Activated CD8-positive, alpha-beta T cell treated with anti-CD3 and anti-CD28 coated beads, Interleukin-2, amount 10 ng/mL, durations not matched to agents 7 days and 5 days (primary cell): ENCODE measurements at regions not wholly inside any gene's neighbourhood (a gene's known extent, or its start where the extent isn't known, plus 50 kb on each side); places are given as distances from the start of the nearest gene placed in this dataset.

Source experiments
- ATAC-seq: fragments of 150-1000 bp; cut with Tn5 transposase; one replicate; pipeline ENCODE4 v1.10.0; 2021; ENCODE audit warnings: moderate library complexity
- CTCF ChIA-PET: fragments of 350-600 bp; sonication (Branson Sonifier 250); formaldehyde crosslinking; loops from one replicate; lab custom pipeline; 2021; ENCODE audit warnings: antibody characterized with exemption; lab: Charles Lee
- POLR2A ChIA-PET: fragments of 350-600 bp; sonication (Branson Sonifier 250); formaldehyde crosslinking; loops from one replicate; lab custom pipeline; 2021; ENCODE audit warnings: antibody characterized with exemption; lab: Charles Lee
- DNase-seq: peaks from one replicate; pipeline ENCODE4 v3.0.0-alpha.2; 2020
- H3K27ac Mint-ChIP-seq: one replicate; pipeline ENCODE4 v1.8.0; 2021; ENCODE audit warnings: mild to moderate bottlenecking, mixed read lengths
- H3K27me3 Mint-ChIP-seq: one replicate; pipeline ENCODE4 v1.8.0; 2021; ENCODE audit warnings: low read depth, mixed read lengths
- H3K36me3 Mint-ChIP-seq: one replicate; pipeline ENCODE4 v1.8.0; 2021; ENCODE audit warnings: low read depth, mixed read lengths
- H3K4me1 Mint-ChIP-seq: one replicate; pipeline ENCODE4 v1.8.0; 2021; ENCODE audit warnings: low read depth, mixed read lengths
- H3K4me3 Mint-ChIP-seq: one replicate; pipeline ENCODE4 v1.8.0; 2021; ENCODE audit warnings: mild to moderate bottlenecking, mixed read lengths
- H3K9me3 Mint-ChIP-seq: one replicate; pipeline ENCODE4 v1.8.0; 2022; ENCODE audit warnings: mixed read lengths; ENCODE audit not compliant: insufficient read depth

DNA sequence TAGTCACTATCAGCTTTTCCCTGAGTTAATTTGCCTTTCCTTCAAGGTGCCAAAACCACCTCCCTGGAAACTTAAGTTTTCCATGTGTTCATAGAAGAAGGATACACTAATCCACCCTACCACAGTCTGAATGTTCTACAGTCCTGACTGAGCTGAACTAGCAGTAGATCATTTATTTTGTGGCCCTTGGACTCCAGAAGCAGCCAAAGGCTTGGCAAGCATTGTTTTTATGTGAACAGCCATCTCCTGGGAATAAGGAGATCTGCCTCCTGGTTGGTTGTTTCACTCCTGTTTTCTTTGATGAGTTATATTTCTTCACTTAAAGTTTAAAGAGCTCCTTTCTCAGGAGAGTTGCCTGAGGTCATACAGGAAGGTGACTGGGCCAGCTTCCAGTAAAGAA is 634.6 kb upstream of the SOX9 start:
- ATAC-seq (no peak), DNase-seq (no peak)
- Mint-ChIP-seq H3K27ac (no peak overlapping the region), H3K4me3 (no peak overlapping the region), H3K36me3 (no peaks in the 10 kb centered on the region), H3K27me3 (no peaks in the 10 kb centered on the region), H3K4me1 (no peaks in the 10 kb centered on the region), H3K9me3 (no peaks in the 10 kb centered on the region)
- ChIA-PET POLR2A (no interaction called here), CTCF (no interaction called here)

DNA sequence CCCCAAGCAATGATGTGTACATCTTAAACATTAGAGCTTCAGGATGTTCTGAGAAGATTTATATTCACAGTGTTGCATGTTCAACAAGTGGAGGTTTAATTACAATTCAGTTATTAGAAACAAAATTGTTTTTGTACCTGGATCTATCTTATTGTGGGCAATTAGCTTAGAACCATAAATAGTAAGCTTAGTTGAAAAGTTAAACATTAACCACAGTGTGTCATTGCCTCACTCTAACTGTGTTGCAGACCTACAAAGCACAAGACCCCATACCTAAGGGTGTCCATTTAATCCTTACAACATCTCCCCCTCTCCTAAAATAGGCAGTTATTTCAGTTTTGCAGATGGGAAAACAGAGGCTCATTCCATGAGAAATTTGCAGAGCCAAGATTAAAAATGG is 632.0 kb upstream of the SOX9 start:
- H3K36me3 Mint-ChIP-seq: no peaks in the 10 kb centered on the region
- DNase-seq (no peak), ATAC-seq (no peak)
- H3K4me3 Mint-ChIP-seq: no peak overlapping the region
- ChIA-PET POLR2A (no interaction called here), CTCF (no interaction called here)
- H3K9me3 Mint-ChIP-seq: no peaks in the 10 kb centered on the region
- no peaks in the 10 kb centered on the region for H3K27me3 Mint-ChIP-seq
- no peaks in the 10 kb centered on the region for H3K4me1 Mint-ChIP-seq
- no peak overlapping the region for H3K27ac Mint-ChIP-seq

DNA sequence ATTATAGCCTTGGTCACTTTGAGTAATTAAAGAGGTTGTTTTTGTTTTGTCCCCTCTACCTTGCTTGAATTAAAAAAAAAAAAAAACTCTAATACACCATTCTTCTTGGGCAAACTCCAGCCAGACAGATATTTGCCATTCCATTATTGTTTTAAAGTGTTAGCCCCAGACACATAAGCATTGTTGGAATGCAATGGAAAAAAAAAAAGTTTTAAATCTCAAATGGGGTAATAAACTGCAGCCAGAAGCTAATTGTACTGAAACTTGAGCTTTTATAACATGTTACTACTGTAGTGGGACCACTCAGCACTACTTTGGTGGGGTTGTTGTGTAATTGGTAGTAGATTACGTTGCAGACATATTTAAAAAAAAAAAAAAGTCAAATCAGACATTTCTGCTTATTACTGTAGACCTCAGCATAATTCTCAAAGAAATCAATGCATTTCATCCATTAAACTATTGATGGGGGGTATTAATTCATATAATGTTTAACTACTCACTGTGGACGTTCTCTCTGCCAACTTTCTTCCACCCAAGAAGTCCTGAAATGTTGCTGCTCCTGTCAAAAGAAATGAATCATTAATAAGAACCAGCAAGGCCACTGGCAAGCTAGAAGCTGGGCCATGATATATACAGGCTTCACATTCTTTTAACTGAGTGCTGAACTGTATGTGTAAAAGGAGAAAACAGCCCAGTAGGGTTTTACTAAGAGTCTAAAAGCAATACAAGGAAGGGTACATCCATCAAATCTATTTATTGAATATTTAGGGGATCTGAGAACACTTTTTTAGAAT is 626.6 kb upstream of the SOX9 start:
- H3K4me1 Mint-ChIP-seq: no peaks in the 10 kb centered on the region
- ChIA-PET POLR2A (no interaction called here), CTCF (no interaction called here)
- H3K36me3 Mint-ChIP-seq: no peaks in the 10 kb centered on the region
- H3K27me3 Mint-ChIP-seq: no peaks in the 10 kb centered on the region
- no peak overlapping the region for H3K27ac Mint-ChIP-seq
- no peak overlapping the region for H3K4me3 Mint-ChIP-seq
- no peaks in the 10 kb centered on the region for H3K9me3 Mint-ChIP-seq
- ATAC-seq: no peak
- no peak for DNase-seq

DNA sequence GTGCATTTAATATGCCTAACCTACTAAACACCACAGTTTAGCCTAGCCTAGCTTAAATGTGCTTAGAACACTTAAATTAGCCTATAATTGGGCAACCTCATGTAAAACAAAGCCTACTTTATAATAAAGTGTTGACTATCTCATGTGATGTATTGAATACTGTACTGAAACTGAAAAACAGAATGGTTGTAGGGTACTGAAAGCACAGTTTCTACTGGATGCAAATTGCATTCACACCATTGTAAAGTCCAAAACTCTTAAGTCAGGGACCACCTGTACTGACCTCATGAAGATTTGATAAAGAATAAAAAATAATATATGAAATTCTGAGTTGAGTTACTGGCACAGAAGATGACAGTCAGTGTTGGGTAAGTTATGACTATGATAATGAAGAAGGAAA is 625.4 kb upstream of the SOX9 start:
- Mint-ChIP-seq H3K4me3 (no peak overlapping the region), H3K36me3 (no peaks in the 10 kb centered on the region), H3K4me1 (no peaks in the 10 kb centered on the region), H3K27ac (no peak overlapping the region), H3K27me3 (no peaks in the 10 kb centered on the region), H3K9me3 (no peaks in the 10 kb centered on the region)
- no peak for DNase-seq
- POLR2A ChIA-PET: no interaction called here
- CTCF ChIA-PET: no interaction called here
- no peak for ATAC-seq

DNA sequence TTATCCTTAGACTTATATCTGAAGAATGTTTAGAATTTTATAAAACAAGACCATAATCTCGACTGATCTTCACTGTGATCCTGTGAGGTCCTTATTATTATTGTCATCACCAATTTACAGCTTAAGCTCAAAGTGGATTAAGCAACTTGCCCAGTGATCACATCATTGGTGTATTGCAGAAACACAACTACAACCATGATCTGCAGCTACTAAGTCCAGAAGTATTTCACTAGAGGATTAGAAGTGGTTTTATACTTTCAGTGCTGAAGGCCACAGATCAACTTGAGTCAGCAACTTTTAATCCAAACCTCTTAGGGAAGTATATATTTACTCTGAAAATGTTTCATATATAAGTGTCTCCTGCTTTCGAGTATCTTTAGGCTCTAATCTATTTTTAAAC is 624.3 kb upstream of the SOX9 start:
- Mint-ChIP-seq H3K4me3 (no peak overlapping the region), H3K9me3 (no peaks in the 10 kb centered on the region), H3K27me3 (no peaks in the 10 kb centered on the region), H3K27ac (no peak overlapping the region), H3K4me1 (no peaks in the 10 kb centered on the region), H3K36me3 (no peaks in the 10 kb centered on the region)
- ATAC-seq: no peak
- DNase-seq: no peak
- POLR2A ChIA-PET: no interaction called here
- CTCF ChIA-PET: interaction anchor here (0.8 kb wide), 1 partner anchor 24 kb away, joined by 3 read pairs; no protein-coding TSS in a partner anchor

DNA sequence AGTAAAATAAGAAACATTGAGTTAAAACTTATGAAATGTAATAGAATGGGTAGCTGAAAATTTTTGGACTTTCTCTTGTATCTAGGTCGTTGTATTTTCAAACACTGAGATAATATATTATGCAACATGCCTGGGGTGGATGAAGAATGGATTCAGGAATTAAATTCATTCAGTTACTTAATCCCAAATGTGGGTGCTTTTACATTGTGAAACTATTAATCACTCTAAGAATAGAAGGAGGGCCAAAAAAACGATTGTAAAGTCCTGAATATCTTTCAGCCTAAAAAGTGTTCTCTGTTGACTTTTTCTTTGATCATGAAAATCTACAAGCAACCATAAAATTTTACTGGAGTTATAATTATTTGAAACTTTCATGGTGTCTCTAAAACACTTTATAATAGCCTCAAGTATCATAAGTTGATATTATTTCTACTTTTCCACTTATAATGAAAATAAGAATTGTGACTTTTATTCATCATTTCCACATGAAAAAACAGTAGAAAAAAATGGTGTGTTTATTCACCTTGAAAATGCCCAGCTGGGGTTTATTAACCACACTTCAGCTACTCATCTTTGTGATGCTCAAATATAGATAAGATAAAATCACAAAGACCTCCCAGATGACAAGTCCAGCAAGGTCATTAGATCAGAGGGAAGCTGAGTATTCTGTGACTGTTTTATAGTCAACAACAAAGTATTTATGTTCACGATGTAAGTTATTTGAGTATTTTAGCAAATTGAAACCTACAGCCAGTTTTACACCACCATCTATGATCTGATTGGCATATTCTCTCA is 619.9 kb upstream of the SOX9 start:
- Mint-ChIP-seq H3K27me3 (no peaks in the 10 kb centered on the region), H3K4me1 (no peaks in the 10 kb centered on the region), H3K36me3 (no peaks in the 10 kb centered on the region), H3K27ac (no peak overlapping the region), H3K9me3 (peaks cover 9% of the 10 kb centered on the region), H3K4me3 (no peak overlapping the region)
- POLR2A ChIA-PET: no interaction called here
- ATAC-seq (no peak), DNase-seq (no peak)
- CTCF ChIA-PET: no interaction called here

DNA sequence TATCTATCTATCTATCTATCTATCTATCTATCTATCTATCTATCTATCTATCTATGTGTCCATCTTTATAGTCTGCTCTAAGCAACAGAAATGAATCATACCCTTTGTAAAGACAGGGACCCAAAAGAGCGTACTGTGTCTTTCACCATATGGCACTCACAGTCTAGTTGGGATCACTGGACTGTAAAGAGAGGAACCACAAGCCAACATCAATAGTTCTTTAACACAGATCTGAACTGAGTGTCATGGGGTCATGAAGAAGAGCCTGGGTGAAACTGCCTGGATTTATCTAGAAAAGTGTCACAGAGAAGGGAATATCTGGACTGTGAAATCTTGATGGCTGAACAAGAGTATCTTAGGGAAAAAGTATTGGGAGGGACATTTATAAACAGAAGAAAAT is 619.1 kb upstream of the SOX9 start:
- ChIA-PET CTCF (no interaction called here), POLR2A (no interaction called here)
- Mint-ChIP-seq H3K4me3 (no peak overlapping the region), H3K4me1 (no peaks in the 10 kb centered on the region), H3K27me3 (no peaks in the 10 kb centered on the region), H3K27ac (no peak overlapping the region), H3K36me3 (no peaks in the 10 kb centered on the region), H3K9me3 (peaks cover 14% of the 10 kb centered on the region)
- no peak for ATAC-seq
- DNase-seq: no peak

DNA sequence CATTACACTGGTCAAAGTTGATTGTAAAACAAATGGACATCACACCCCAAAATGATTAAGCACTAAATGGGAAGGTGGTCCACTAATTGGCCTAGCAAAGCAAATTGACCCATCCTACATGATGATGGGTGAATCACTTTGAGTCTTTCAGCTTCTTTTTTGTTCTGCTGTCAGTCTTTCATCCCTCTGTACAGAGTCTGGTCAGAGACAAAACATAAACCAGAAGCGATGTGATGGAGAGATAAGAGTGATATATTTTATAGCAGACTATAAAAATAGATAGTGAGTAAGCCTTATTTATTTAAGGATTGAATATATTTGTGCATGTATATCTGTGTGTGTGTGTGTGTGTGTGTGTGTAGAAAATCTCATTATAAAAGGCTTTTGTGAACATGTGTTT is 618.4 kb upstream of the SOX9 start:
- H3K4me1 Mint-ChIP-seq: no peaks in the 10 kb centered on the region
- no peak for ATAC-seq
- H3K27me3 Mint-ChIP-seq: no peaks in the 10 kb centered on the region
- POLR2A ChIA-PET: no interaction called here
- no peak overlapping the region for H3K27ac Mint-ChIP-seq
- H3K9me3 Mint-ChIP-seq: peaks cover 14% of the 10 kb centered on the region
- DNase-seq: no peak
- CTCF ChIA-PET: no interaction called here
- H3K36me3 Mint-ChIP-seq: no peaks in the 10 kb centered on the region
- no peak overlapping the region for H3K4me3 Mint-ChIP-seq

DNA sequence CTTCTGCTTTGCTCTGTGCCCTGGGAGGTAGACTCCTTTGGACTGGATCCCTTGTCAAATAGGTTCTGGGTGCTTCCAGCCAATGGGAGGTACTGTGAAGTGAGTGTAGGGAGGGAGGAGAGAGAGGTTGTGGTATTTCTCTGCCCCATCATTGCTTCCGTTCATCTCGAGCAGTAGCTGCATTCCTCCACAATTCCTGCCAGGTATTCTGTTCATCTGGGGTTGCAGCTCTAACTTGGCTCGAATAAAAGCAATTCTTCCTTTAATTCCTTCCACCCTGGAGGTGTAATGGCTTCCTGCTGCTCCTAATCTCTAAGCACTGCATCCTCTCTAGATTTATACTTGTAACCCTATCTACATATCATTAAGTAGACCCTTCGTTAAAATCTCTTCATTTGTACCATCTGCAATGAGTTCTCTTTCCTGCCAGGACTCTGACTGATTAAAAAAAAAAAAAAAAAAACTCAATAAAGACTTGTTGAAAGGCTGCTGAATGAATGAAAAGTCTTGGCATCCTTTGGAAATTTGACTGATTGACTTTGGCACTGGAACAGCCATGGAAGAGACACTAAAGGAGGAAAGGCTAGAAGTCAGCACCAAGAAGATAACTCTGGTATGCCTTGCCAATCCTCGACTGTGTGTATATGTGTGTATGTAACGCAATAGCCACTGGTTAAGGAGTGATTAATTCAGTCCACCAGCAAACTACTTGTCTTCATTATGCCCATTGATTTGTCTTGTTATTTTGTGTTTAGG is 616.9 kb upstream of the SOX9 start:
- H3K36me3 Mint-ChIP-seq: no peaks in the 10 kb centered on the region
- ChIA-PET CTCF (no interaction called here), POLR2A (no interaction called here)
- H3K9me3 Mint-ChIP-seq: peaks cover 14% of the 10 kb centered on the region
- no peaks in the 10 kb centered on the region for H3K27me3 Mint-ChIP-seq
- no peak for DNase-seq
- ATAC-seq: no peak
- H3K4me3 Mint-ChIP-seq: no peak overlapping the region
- no peaks in the 10 kb centered on the region for H3K4me1 Mint-ChIP-seq
- H3K27ac Mint-ChIP-seq: no peak overlapping the region

DNA sequence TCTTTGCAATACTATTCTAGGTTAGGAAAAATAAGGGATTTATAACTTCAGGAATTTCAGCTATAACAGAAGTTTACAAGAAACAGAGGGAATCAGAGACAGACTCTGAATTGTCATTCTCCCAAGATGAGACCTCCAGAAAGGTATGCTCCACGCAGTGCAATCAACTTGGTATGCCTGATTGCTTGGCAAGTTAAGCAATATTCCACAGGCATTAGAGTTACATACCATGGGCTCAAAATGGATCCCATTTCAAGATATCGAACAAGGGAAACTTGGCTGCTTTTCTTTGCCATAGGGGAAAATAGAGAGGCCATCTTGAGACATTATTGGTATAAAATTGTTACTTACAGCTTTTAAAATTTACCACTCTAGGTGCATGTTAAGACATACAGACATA is 615.6 kb upstream of the SOX9 start:
- H3K9me3 Mint-ChIP-seq: peaks cover 14% of the 10 kb centered on the region
- H3K4me3 Mint-ChIP-seq: no peak overlapping the region
- CTCF ChIA-PET: no interaction called here
- DNase-seq: no peak
- no peaks in the 10 kb centered on the region for H3K4me1 Mint-ChIP-seq
- POLR2A ChIA-PET: no interaction called here
- no peak for ATAC-seq
- no peaks in the 10 kb centered on the region for H3K36me3 Mint-ChIP-seq
- H3K27ac Mint-ChIP-seq: no peak overlapping the region
- H3K27me3 Mint-ChIP-seq: no peaks in the 10 kb centered on the region

DNA sequence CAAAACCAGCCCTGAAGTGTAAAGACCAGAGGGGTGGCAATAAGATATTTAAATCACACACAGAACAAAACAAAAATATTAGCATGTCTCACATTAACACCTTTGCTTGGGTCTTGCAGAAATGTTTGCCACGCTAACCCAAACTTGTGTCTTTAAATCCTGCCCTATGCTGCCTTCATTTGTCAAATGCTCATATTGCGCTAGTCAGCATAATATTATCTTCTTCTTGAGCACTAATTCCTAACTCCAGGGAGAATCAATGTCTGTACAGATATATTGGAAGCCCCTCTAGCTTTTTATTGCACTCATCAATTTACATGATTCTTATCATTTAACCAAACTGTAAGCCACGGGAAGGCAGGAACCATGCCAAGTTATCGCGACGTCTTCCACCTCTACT is 614.8 kb upstream of the SOX9 start:
- H3K36me3 Mint-ChIP-seq: no peaks in the 10 kb centered on the region
- CTCF ChIA-PET: no interaction called here
- H3K27ac Mint-ChIP-seq: no peak overlapping the region
- H3K4me1 Mint-ChIP-seq: no peaks in the 10 kb centered on the region
- DNase-seq: no peak
- H3K4me3 Mint-ChIP-seq: no peak overlapping the region
- ATAC-seq: no peak
- POLR2A ChIA-PET: no interaction called here
- no peaks in the 10 kb centered on the region for H3K27me3 Mint-ChIP-seq
- H3K9me3 Mint-ChIP-seq: peaks cover 14% of the 10 kb centered on the region
